NCI-H1105 treated with DMSO at 0.1 percent for 48 hours (cell line): ENCODE measurements at regions not wholly inside any gene's neighbourhood (a gene's known extent, or its start where the extent isn't known, plus 50 kb on each side); places are given as distances from the start of the nearest gene placed in this dataset.
A peak's percentile ranks its signal among the peaks of the same experiment; 100 is the strongest.
"Not testable (repeated sequence)": the region's sequence is repeated elsewhere in the genome, so short reads cannot be mapped to it uniquely, and the experiment has no call there.

Source experiments
- DNase-seq: peaks from one replicate; lab custom pipeline; 2025; lab: John Stamatoyannopoulos, UW

DNA sequence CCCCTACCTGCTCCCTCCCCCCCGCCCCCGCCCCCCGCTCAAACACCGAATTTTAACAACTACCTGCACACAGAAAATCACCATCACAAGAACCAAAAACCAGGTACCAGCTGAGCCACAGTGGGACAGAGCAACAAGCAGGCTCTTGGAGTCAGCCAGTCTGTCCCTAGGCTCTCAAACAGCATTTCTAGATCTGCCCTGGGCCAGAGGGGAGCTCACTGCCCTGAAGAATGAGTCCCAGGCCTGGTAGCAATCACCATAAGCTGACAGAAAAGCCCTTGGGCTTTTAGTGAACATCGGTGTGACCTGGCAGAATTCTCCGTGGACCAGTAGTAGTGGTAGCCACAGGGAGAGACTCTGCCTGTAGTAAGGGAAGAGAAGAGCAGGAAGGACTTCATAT, 58.3 kb downstream of the C11orf87 start:
- DNase-seq, result no peak

DNA sequence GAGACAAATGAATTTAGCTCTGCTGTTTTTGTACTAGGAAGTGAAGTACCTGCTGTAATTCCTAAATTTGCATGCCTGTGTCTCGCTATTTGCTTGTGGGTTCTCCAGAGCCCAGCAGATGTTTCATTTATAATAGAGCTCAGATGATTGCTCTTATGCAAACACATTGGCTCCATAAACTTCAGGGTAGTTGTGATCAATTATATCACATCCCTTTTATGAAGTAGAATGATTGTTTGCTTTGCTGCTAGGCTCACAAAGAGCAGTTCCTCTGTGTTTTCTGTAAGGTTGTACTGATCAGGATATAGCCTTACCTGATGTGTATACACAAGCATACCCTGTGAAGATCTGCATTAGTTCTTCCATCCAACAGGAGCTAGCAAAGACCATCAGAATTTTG, 64.1 kb downstream of the C11orf87 start:
- peak; percentile 98 for DNase-seq

DNA sequence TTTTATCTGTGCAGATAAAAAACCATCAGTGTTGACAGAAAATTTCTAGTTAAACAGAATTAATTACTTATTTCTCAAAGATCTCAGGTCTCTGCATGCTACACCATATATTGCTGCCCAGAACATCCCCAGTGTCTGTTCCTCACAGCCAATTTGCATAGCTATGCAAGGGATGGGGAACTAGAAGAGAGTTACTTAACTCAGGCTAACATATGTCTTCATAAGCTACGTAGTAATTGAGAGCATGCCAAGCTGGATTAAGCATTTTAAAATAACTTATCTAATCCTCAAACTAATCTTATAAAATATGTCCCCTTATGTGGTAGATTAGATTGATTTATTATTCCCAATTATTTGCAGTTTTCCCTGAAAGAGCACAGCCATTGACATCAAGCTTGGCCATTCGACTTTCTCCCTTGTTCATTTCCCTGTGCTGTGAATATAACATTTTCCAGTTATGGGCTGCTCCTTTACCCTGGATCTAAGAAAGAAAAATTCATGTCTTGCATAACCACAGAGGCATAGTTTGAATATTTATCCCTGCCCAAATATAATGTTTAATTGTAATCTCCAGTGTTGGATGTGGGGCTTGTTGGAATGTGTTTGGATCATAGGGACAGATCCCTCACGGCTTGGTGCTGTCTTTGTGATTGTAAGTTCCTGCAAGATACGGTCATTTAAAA, 69.1 kb downstream of the C11orf87 start:
- no peak for DNase-seq

DNA sequence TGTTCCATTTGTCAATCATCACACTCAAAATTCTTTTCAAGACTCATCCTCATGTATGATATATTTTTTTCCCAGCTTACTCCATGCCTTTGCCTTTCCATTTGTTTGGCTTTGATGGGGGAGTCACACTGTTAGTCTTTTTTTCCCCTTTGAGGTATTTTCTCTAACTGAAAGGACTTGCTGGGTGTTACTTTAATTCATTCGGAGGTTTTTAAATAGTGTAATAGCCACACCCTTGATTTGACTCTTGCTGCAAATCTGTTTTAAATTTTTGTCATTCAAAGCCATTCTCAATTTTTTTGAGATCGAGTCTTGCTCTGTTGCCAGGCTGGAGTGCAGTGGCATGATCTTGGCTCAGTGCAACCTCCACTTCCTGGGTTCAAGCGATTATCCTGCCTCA, 84.1 kb downstream of the C11orf87 start:
- no peak for DNase-seq

DNA sequence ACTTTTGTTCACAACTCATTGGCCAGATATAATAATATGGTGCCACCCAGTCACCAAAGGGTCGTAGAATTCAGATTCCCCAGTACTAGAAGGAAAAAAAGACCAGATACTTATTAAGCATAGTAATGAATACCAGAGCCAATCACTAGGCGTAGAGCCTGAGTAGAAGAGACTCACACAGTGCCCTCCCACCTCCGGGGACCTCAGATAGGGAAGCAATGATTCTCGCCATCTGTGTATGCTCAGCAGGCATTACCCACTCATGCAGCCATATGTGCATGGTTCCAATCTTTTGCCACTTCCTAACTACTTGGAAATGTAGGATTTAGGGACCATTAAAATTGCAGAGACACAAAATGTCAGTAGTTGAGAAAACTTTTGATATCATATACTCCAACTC, 85.3 kb downstream of the C11orf87 start:
- no peak for DNase-seq

DNA sequence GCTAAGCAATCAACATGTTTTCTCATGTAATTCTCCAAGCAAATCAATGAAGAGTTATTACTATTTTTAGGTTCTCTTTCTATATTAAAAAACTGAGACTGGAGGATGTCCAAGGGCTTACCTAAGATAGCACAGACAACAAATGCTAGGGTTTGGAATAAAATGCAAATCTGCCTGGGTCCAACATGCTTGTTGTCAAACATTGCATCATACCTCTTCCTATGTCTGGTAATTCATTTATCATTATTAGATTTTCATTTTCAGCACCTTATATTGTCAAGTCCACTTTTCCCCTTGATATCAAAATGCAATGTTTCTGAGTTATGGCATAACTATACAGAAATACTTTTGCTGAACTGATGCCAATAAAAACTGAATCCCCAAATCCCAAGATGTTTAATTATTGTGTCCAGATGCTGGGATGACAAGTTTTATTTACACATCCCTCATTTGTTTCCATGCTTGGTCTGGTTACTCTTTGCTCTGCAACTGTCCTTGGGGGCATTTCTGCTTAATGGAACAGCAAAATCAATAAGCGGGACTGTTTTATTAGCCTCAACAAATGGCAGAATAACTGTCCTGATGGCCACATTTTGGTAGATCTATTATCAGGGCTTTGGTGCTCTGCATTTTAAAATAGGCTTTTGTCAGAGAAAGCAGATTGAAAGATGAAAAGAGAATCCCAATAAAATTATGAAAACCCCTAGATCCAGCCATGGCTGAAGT, 86.0 kb downstream of the C11orf87 start:
- DNase-seq, result no peak

DNA sequence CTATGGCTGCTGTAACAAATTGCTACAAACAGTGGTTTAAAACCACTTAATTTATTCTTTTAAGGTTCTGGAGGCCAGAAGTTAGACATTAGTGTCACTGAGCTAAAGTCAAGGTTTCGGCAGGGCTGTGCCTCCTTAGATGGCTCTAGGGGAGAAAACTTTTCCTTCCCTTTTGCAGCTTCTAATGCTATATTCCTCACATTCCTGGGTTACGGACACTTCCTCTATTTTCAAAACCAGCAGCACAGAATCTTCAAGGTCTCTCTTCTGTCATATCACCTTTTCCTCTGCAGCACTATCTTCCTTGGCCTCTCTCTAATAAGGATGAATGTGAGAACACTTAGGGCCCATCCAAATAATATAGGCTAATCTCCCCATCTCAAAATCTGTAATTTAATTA, 87.0 kb downstream of the C11orf87 start:
- no peak for DNase-seq

DNA sequence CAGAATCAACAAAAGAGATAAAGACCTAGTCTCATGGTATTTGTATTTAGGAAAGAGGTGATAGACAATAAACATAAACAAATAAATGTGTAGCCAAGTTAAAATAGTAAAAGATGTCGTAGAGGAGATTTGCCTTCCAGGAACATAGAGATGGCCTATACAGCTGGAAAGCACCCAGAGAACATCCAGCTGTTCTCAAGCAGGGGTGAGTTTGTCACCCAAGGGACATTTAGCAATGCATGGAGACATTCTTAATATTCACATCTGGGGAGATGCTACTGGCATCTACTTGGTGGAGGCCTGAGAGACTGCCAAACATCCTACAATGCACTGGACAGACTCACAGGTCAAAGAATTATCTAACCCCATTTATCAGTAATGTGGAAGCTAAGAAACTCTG, 88.3 kb downstream of the C11orf87 start:
- DNase-seq, result no peak

DNA sequence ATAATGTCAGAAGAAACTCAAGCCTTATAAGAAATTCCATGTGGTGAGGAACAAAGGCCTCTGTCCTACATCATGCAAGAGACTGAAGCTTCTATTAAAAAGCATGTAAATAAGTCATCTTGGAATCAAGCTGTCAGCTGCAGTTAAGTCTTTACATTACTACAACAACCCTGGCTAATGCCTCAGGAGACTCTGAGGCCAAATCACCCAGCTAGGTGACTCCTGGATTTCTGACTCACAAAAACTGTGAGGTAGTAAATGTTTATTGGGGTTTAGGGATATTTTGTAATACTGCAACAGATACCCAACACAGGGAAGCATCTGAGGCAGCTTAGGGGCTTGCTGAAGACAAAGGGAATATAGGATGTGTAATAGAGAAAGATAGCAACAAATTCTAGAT, 89.6 kb downstream of the C11orf87 start:
- no peak for DNase-seq

DNA sequence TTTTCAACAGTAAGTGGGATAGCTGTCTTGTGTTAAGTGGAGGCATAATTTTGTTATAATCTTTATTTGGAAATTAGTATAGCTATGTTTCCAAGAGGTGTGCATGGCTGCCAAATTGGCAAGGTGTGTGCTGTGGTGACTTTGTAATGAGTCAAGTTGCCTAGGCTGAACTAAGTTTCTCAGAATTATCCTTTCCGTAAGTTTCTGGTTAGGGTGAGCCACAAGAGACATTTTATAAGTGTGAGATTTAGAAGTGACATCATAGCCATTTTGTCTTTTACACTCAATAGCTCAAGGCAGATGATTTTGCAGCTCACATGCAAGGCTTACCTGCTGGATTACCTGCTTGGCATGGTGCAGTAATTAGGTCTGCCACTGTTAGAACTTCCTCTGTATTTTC, 90.3 kb downstream of the C11orf87 start:
- no peak for DNase-seq

DNA sequence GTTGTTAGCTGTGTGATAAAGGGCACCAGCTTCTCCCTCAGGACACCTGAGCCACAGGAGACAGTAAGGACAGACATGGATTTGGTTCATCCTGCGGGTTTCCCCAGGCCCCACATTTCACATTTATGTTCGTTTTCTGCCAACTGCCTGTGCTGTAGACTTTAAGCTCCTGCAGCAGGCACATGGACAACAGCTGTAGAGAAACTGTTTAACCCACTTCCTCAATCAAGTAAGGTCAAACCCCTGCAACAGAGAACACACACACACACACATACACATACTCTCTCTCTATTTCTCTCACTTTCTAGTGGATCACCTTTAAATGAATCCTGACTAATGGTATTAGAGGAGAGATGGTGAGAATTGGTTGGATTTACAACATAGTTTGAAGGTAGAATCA, 90.7 kb downstream of the C11orf87 start:
- no peak for DNase-seq

DNA sequence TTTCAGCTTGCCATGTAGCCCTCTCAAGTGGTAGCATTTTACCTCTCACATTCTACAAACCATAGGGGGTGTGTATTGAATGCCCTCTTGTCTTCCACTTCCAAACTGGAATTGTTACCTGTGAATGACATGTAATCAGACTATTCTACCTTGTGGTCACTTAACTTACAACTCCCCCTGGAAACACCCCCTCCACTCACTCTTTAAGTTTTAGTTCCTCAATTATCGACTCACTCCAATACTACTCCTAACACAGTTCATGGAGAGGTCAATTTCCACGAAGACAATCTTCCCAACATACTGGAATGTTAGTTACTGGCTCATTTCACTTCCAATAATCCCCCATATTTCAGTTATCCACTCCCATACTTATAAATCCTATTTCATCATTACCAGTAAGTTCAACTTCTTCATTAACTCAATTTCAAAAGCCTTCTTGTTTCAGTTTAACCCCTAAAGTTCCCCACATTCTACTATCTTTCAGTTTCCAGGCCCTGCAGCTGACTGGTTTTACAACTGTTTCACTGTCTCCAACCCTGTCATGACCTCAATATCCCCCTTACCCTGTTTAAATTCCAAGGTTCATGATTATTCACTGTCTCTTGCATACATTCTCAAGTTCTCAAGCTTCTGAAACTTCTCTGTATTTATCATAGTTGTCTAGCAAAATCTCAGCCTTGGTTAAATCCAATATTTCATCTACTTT, 92.5 kb downstream of the C11orf87 start:
- DNase-seq, result no peak

DNA sequence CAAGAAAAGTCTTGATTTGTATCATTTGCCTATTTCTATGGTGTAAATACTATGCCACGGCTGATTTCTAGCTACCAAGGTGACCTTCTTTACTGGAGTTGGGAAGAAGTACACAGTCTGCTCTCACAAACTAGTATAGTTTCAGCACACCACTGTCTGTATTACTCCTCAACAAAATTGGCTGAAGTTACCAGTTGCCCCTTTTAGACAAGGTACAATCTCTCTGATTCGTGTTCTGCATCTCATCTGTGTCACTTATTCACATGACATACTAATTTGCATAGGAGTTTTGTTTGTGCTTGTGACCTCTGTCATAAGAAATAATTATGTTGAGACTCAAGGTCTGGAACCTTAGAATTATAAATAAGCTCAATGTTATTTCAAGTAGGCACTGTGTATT, 97.3 kb downstream of the C11orf87 start:
- DNase-seq, result no peak

DNA sequence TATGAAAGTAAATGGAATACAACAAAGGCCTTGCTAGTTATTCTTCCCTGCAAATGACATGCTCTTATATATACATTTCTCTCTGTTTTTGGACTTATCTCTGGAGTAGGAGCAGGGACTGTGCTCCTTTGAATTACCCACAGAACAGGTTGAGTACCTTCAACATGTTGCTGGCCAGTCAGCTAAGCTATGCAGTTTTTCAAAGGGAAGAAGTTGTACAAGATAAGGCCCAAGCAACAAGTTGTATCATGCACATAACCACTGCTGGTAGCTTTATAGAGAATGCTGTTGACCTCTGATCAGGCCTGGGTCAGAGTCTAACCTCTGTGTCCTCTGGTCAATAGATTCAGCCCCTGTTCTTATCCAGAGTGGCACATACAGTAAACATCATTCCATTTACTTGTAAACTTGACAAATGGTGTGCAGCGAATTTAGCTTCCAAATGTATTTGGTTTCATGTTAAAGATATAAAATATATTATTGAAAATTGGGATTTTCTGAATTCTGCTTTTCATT, 99.6 kb downstream of the C11orf87 start:
- no peak for DNase-seq

DNA sequence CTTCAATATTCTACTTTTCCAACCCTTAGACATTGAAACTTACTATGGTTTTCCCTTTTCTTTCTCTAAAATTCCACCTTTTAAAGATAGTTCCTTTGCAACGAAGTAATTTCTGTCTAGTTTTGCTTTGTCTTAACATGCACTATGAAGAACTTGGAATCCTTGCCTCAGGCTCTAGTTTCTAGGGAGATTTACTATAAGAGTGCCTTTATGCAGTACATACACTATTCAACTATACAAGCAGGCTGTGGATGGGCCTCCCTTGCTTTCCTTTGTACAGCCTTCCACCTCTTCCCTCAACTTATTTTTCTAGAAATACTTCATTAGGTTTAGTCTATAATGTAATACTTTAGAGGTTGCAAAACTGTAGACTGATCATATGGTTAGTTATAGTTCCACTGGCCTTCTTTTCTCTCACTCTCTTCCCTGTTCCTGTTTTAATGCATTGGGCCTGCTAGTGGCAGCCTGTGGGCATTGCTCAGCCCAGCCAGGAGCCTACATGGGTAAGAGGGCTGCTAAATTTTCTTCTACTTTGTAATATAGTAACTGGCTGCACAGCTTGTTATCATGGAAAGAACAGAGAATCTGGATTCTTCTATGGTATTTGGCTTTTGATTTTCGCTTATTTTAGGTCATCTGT, 100.2 kb downstream of the C11orf87 start:
- DNase-seq, result no peak

DNA sequence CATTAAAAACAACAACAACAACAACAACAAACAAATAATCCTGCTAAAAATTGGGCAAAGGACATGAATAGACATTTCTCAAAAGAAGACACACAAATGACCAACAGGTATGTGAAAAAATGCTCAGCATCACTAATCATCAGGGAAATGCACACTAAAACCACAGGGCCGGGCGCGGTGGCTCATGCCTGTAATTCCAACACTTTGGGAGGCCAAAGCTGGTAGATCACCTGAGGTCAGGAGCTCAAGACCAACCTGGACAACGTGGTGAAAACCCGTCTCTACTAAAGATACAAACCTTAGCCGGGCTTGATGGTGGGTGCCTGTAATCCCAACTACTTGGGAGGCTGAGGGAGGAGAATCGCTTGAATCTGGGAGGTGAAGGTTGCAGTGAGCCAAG, 103.6 kb downstream of the C11orf87 start:
- DNase-seq, result not testable (repeated sequence)

DNA sequence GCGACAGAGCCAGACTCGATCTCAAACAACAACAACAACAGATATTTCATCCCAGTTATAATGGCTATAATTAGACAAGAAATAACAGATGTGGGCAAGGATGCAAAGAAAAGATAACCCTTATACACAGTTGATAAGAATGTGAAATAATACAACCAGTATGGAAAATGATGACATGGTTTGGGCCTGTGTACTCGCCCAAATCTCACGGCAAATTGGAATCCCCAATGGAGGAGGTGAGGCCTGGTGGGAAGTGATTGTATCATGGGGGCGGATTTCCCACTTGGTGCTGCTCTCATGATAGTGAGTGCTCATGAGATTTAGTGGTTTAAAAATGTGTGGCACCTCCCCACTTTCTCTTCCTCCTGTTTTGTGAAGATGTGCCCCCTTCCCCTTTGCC, 104.1 kb downstream of the C11orf87 start:
- no peak for DNase-seq

DNA sequence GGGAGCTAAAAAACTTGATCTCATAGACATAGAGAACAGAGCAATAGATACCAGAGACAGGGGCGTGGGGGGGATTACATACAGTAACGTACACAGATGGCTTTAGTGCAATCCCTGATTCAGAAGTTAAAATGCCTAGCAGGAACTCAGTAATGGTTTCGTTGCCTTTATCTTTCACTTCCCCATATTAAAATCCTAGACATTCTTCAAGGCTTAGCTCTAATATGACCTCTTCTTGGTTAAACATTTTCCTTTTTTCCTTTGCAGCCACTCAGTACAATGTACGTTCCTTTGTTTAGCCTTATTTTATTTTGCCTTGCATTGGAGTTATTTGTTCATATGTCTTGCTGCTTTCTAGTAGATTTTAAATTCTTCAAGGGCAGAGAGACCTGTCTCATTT, 104.9 kb downstream of the C11orf87 start:
- no peak for DNase-seq

DNA sequence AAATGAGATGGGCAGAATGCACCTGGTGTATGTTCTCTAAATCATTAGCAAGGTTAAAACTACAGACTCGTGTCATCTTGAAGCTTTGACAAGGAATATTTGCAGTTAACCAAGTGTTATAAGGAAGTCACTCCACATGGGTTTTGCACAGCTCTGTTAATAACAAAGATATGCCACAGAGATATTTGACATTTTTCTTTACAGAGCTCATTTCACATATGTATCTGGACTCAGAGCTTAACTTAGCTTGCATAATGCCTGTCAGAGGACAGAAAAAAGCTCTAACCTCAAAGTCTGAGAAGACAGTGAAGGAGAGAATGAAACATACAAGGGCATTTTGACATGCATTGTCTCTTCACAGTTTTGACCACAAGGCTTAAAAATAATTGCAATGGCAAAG, 105.5 kb downstream of the C11orf87 start:
- DNase-seq, result no peak

DNA sequence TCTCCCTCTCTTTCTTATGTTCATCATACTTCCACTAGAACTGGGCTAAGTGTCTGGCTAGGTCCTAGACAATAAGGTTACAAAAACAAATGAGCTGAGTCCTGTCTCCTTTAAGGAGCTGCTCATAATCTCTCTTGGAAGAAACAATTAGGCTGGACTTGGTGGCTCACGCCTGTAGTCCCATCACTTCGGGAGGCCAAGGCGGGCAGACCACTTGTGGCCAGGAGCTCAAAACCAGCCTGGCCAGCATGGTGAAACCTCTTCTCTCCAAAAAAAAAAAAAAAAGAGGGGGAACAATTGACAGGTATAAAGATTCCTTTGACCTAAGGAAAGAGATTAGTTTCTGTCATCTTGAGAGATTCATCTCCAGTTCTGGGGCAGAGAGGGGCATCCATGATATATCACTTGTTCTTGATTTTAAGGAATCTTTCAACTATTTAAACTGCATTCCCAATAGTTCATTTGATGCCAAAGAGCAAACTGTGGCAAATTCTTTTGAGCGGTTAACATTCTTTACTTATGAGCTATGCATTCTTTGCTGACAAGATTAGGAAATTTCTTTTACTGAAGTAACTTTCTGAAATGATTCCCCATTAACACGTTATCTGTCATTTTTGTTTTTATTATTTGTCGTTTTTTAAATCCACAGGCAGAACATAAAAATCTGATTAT, 125.5 kb downstream of the C11orf87 start:
- DNase-seq, result no peak

DNA sequence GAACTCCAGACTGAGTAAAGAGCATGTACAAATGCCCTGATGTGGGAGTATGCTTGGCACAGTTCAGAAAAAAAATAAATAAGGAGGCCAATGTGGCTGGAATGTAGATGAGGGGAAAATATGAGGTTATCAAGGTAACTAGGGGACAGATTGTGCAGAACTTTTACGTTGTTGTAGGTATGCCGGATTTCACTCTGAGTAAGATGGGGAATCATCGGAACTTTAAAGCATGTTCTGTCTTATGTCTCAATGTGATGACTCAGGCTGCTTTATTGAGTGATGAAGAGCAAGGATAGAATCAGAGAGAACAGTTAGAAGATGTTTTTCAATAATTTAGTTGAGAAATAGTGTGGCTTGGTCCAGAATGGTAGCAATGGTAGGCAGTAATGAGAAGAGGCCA, 130.4 kb downstream of the C11orf87 start:
- no peak for DNase-seq

DNA sequence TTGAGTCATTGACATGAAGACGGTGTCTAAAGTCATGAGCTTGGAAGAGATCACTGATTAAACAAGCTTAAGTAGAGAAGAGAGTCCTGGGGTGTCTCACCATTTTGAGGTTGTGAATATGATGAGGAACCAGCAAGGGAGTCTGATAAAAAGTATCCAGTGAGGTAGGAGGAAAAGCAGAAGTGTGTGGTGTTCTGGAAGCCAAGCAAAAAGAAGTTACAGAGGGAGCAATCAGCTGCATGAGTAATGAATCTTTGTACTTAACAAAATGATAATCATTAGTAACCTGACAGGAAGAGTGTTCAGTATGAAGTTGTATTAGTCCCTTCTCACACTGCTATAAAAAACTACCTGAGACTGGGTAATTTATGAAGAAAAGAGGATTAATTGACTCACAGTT, 131.3 kb downstream of the C11orf87 start:
- no peak for DNase-seq
